ENCODE measurements at regions not wholly inside any gene's neighbourhood (a gene's known extent, or its start where the extent isn't known, plus 50 kb on each side); places are given as distances from the start of the nearest gene placed in this dataset.
"Not testable (repeated sequence)": the region's sequence is repeated elsewhere in the genome, so short reads cannot be mapped to it uniquely, and the experiment has no call there.

DNA sequence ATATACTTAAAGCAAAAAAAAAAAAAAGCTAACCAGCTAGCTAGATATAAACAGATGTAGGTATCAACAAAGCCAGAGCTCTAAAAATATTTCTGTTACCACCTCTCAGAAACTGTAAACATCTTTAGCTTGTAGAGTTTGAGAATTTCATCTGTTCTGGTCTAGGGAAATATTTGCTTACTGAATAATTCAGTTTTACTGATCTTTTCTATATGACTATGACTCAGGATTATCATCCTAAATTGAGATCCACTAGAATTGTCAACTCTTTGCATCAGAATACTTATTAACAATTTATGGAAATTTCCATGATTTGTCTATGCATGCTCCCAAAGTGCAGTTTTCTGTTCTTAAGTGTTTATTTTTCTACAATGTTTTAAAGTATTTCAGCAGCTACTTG is 517.3 kb downstream of the DIPK2A start:
- Histone ChIP-seq H3K4me1 (ENCODE audit: control insufficient read depth in 1 of 2, insufficient read depth in 2 of 2, low read length in 2 of 2) (no peaks in the 10 kb centered on the region), H3K27ac (ENCODE audit: low read length) (no peak overlapping the region), H3K36me3 (ENCODE audit: control insufficient read depth in 1 of 2, insufficient read depth in 2 of 2, low read length in 2 of 2) (no peaks in the 10 kb centered on the region), H3K27me3 (ENCODE audit: low read depth, low read length) (no peaks in the 10 kb centered on the region), H3K9me3 (ENCODE audit: control insufficient read depth in 1 of 2, low read length in 2 of 2) (no peaks in the 10 kb centered on the region), H3K4me3 (ENCODE audit: low read depth in 1 of 2, low read length in 2 of 2) (no peak overlapping the region)

- Histone ChIP-seq H3K36me3 (ENCODE audit: control insufficient read depth in 1 of 2, insufficient read depth in 2 of 2, low read length in 2 of 2) (no peaks in the 10 kb centered on the region), H3K9me3 (ENCODE audit: control insufficient read depth in 1 of 2, low read length in 2 of 2) (no peaks in the 10 kb centered on the region), H3K27ac (ENCODE audit: low read length) (no peak overlapping the region), H3K27me3 (ENCODE audit: low read depth, low read length) (no peaks in the 10 kb centered on the region), H3K4me1 (ENCODE audit: control insufficient read depth in 1 of 2, insufficient read depth in 2 of 2, low read length in 2 of 2) (no peaks in the 10 kb centered on the region), H3K4me3 (ENCODE audit: low read depth in 1 of 2, low read length in 2 of 2) (no peak overlapping the region)
These were observed 519.7 kb downstream of the DIPK2A start for GRCh38 chr3:144491333-144491732.

- not testable (repeated sequence) for H3K4me1 ChIP-seq (ENCODE audit: control insufficient read depth in 1 of 2, insufficient read depth in 2 of 2, low read length in 2 of 2); H3K36me3 ChIP-seq (ENCODE audit: control insufficient read depth in 1 of 2, insufficient read depth in 2 of 2, low read length in 2 of 2); H3K27me3 ChIP-seq (ENCODE audit: low read depth, low read length); H3K4me3 ChIP-seq (ENCODE audit: low read depth in 1 of 2, low read length in 2 of 2); H3K27ac ChIP-seq (ENCODE audit: low read length); H3K9me3 ChIP-seq (ENCODE audit: control insufficient read depth in 1 of 2, low read length in 2 of 2)
These were observed 523.0 kb downstream of the DIPK2A start for GRCh38 chr3:144494651-144495050.

DNA sequence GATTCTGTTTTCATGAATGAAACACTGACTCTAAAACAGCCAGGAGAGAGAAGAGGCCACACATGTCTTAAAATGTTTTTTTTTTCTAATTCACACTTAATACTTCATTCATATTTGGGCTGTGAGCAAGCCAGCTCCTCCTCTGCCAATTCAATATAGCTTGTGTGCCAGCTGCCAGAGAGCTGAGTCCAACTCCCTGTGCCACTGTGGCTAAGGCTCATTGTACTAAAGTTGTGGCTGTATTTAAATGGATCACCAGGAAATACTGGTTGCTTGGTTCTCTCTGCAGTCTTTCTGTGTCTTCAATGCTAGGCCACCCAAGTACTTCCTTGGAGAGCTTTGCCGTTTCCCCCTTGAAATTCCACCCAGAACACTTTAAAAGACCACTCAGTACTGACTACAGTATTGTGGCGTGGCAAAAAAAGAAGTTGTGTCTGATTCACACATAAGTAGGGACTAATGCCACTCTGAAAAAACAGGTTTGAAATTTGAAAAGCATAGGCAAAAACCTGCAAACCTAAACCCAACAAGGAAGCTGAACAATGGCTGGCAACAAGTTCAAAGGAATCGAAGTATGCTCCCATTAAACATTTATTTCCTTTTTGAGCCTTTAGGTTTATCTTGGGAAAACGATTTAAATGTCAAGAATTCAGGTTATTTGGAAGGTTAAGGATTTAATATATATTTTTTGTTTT is 524.7 kb downstream of the DIPK2A start:
- Histone ChIP-seq H3K4me1 (ENCODE audit: control insufficient read depth in 1 of 2, insufficient read depth in 2 of 2, low read length in 2 of 2) (no peaks in the 10 kb centered on the region), H3K27ac (ENCODE audit: low read length) (no peak overlapping the region), H3K36me3 (ENCODE audit: control insufficient read depth in 1 of 2, insufficient read depth in 2 of 2, low read length in 2 of 2) (no peaks in the 10 kb centered on the region), H3K4me3 (ENCODE audit: low read depth in 1 of 2, low read length in 2 of 2) (no peak overlapping the region), H3K27me3 (ENCODE audit: low read depth, low read length) (no peaks in the 10 kb centered on the region), H3K9me3 (ENCODE audit: control insufficient read depth in 1 of 2, low read length in 2 of 2) (no peaks in the 10 kb centered on the region)

DNA sequence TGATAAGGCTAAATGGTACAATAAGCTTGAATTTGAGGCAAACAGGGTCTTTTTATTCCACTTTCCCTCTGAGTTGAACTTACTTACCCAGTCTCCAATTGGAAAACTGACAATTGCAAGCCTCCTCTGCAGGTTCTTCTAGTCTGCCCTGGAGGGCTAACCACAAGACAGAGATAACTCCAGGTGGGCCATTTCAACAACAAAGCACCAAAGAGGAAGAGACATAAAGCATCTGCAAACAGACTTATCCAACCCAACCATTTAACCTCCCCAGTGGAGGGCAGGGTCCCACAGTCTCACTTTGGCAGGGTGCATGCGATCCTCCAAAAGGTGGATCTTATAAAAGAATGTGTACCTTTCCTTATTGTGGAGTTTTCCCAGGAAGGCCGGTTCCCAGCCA is 525.8 kb downstream of the DIPK2A start:
- H3K9me3 ChIP-seq (ENCODE audit: control insufficient read depth in 1 of 2, low read length in 2 of 2): no peaks in the 10 kb centered on the region
- no peak overlapping the region for H3K4me3 ChIP-seq (ENCODE audit: low read depth in 1 of 2, low read length in 2 of 2)
- no peaks in the 10 kb centered on the region for H3K36me3 ChIP-seq (ENCODE audit: control insufficient read depth in 1 of 2, insufficient read depth in 2 of 2, low read length in 2 of 2)
- no peaks in the 10 kb centered on the region for H3K27me3 ChIP-seq (ENCODE audit: low read depth, low read length)
- no peaks in the 10 kb centered on the region for H3K4me1 ChIP-seq (ENCODE audit: control insufficient read depth in 1 of 2, insufficient read depth in 2 of 2, low read length in 2 of 2)
- no peak overlapping the region for H3K27ac ChIP-seq (ENCODE audit: low read length)

- no peak overlapping the region for H3K4me3 ChIP-seq (ENCODE audit: low read depth in 1 of 2, low read length in 2 of 2)
- no peak overlapping the region for H3K27ac ChIP-seq (ENCODE audit: low read length)
- H3K27me3 ChIP-seq (ENCODE audit: low read depth, low read length): no peaks in the 10 kb centered on the region
- H3K9me3 ChIP-seq (ENCODE audit: control insufficient read depth in 1 of 2, low read length in 2 of 2): no peaks in the 10 kb centered on the region
- H3K4me1 ChIP-seq (ENCODE audit: control insufficient read depth in 1 of 2, insufficient read depth in 2 of 2, low read length in 2 of 2): no peaks in the 10 kb centered on the region
- H3K36me3 ChIP-seq (ENCODE audit: control insufficient read depth in 1 of 2, insufficient read depth in 2 of 2, low read length in 2 of 2): no peaks in the 10 kb centered on the region
These were observed 527.6 kb downstream of the DIPK2A start for GRCh38 chr3:144499001-144499930.

DNA sequence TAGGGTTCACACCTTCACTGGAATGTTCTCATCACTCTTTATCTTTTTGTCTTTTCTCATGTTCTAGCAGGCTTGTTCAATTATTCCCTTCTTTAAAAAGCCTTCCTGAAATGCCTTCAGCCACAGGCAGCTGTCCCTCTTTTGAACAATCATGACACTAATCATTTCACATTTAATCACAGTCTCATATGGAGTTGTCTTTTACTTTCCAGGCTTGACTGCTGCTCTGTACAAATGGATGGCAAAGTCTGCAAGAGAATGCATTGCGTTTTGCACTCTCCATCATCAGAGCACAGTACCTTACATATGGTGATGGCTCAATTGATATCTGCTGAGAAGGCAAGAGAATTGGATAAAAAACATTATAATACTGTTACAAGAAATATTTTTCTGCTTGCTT is 529.8 kb downstream of the DIPK2A start:
- Histone ChIP-seq H3K4me1 (ENCODE audit: control insufficient read depth in 1 of 2, insufficient read depth in 2 of 2, low read length in 2 of 2) (no peaks in the 10 kb centered on the region), H3K27ac (ENCODE audit: low read length) (no peak overlapping the region), H3K9me3 (ENCODE audit: control insufficient read depth in 1 of 2, low read length in 2 of 2) (no peaks in the 10 kb centered on the region), H3K27me3 (ENCODE audit: low read depth, low read length) (no peaks in the 10 kb centered on the region), H3K36me3 (ENCODE audit: control insufficient read depth in 1 of 2, insufficient read depth in 2 of 2, low read length in 2 of 2) (no peaks in the 10 kb centered on the region), H3K4me3 (ENCODE audit: low read depth in 1 of 2, low read length in 2 of 2) (no peak overlapping the region)

- H3K4me3 ChIP-seq (ENCODE audit: low read depth in 1 of 2, low read length in 2 of 2): no peak overlapping the region
- no peak overlapping the region for H3K27ac ChIP-seq (ENCODE audit: low read length)
- no peaks in the 10 kb centered on the region for H3K27me3 ChIP-seq (ENCODE audit: low read depth, low read length)
- H3K36me3 ChIP-seq (ENCODE audit: control insufficient read depth in 1 of 2, insufficient read depth in 2 of 2, low read length in 2 of 2): no peaks in the 10 kb centered on the region
- H3K9me3 ChIP-seq (ENCODE audit: control insufficient read depth in 1 of 2, low read length in 2 of 2): no peaks in the 10 kb centered on the region
- H3K4me1 ChIP-seq (ENCODE audit: control insufficient read depth in 1 of 2, insufficient read depth in 2 of 2, low read length in 2 of 2): no peaks in the 10 kb centered on the region
These were observed 530.8 kb downstream of the DIPK2A start for GRCh38 chr3:144502402-144502801.

- not testable (repeated sequence) for H3K4me3 ChIP-seq (ENCODE audit: low read depth in 1 of 2, low read length in 2 of 2); H3K4me1 ChIP-seq (ENCODE audit: control insufficient read depth in 1 of 2, insufficient read depth in 2 of 2, low read length in 2 of 2); H3K9me3 ChIP-seq (ENCODE audit: control insufficient read depth in 1 of 2, low read length in 2 of 2); H3K36me3 ChIP-seq (ENCODE audit: control insufficient read depth in 1 of 2, insufficient read depth in 2 of 2, low read length in 2 of 2); H3K27ac ChIP-seq (ENCODE audit: low read length); H3K27me3 ChIP-seq (ENCODE audit: low read depth, low read length)
These were observed 534.8 kb downstream of the DIPK2A start for GRCh38 chr3:144506375-144506774.

DNA sequence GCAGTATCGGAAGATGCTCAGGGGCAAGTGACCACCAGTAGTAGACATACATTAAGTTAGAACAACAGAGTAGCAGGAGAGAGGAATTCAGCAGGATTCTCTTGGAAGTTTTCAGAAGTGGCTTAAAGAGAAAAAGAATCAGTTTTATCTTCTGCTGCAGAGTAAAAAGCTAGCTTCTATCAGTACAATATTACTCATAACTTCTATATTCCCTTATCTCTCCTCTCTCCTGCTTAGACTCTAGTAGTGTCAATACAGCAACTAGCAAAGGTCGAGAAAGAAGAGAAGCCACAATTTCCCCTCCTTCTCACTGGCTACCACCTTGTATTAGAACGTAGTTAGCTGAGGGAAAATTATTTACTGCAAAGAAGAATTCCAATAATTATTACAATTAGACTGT is 539.7 kb downstream of the DIPK2A start:
- H3K4me1 ChIP-seq (ENCODE audit: control insufficient read depth in 1 of 2, insufficient read depth in 2 of 2, low read length in 2 of 2): no peaks in the 10 kb centered on the region
- no peak overlapping the region for H3K27ac ChIP-seq (ENCODE audit: low read length)
- H3K9me3 ChIP-seq (ENCODE audit: control insufficient read depth in 1 of 2, low read length in 2 of 2): no peaks in the 10 kb centered on the region
- H3K27me3 ChIP-seq (ENCODE audit: low read depth, low read length): no peaks in the 10 kb centered on the region
- no peak overlapping the region for H3K4me3 ChIP-seq (ENCODE audit: low read depth in 1 of 2, low read length in 2 of 2)
- no peaks in the 10 kb centered on the region for H3K36me3 ChIP-seq (ENCODE audit: control insufficient read depth in 1 of 2, insufficient read depth in 2 of 2, low read length in 2 of 2)

DNA sequence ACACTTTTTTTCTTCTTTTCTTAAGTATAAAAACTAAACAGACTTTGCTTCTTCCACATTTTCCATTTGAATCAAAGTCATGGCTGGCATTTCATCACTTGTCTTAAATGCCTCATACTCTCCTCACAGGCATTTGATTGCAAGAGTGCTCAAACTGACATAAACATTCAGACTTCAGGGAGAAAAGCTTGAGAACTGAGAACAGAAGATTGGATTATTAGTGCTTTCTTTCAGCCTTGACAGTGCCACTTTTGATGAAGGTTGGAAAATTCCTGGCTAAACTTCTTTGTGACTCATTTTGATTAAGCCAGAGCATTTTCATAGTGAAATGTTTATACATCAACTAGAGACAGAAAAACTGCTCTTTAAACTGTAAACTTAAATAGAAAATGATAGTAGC is 544.4 kb downstream of the DIPK2A start:
- no peaks in the 10 kb centered on the region for H3K4me1 ChIP-seq (ENCODE audit: control insufficient read depth in 1 of 2, insufficient read depth in 2 of 2, low read length in 2 of 2)
- no peaks in the 10 kb centered on the region for H3K9me3 ChIP-seq (ENCODE audit: control insufficient read depth in 1 of 2, low read length in 2 of 2)
- no peaks in the 10 kb centered on the region for H3K27me3 ChIP-seq (ENCODE audit: low read depth, low read length)
- no peak overlapping the region for H3K27ac ChIP-seq (ENCODE audit: low read length)
- H3K4me3 ChIP-seq (ENCODE audit: low read depth in 1 of 2, low read length in 2 of 2): no peak overlapping the region
- no peaks in the 10 kb centered on the region for H3K36me3 ChIP-seq (ENCODE audit: control insufficient read depth in 1 of 2, insufficient read depth in 2 of 2, low read length in 2 of 2)

All from muscle layer of duodenum (tissue), 2 donors.